Vagina (tissue), 2 donors: ENCODE measurements at regions not wholly inside any gene's neighbourhood (a gene's known extent, or its start where the extent isn't known, plus 50 kb on each side); places are given as distances from the start of the nearest gene placed in this dataset.

ENCODE experiments used
- POLR2A ChIP-seq, 2 donors: fragments of 450-650 bp; IDR thresholded peaks; one replicate each; pipeline ENCODE4 v1.6.1; 2017; ENCODE audit warnings: antibody characterized with exemption in 2 of 2, mild to moderate bottlenecking in 2 of 2, moderate library complexity in 2 of 2
- POLR2AphosphoS5 ChIP-seq, 2 donors: sonication (generic); formaldehyde crosslinking; IDR thresholded peaks; one replicate each; pipeline ENCODE4 v1.9.0; 2017; ENCODE audit warnings: antibody characterized with exemption in 2 of 2, mild to moderate bottlenecking in 2 of 2, low read depth in 1 of 2; ENCODE audit not compliant: insufficient read depth in 1 of 2
- TF ChIP-seq, protein P1 (sequence below), 3 experiments: fragments of 450-650 bp in 2 of 3; fragments of 200-600 bp in 1 of 3; sonication (generic) in 1 of 3; IDR thresholded peaks; one replicate each; pipeline ENCODE4 v1.5.1; 2017 to 2019; ENCODE audit warnings: antibody characterized with exemption in 3 of 3, mild to moderate bottlenecking in 2 of 3, moderate library complexity in 2 of 3

DNA sequence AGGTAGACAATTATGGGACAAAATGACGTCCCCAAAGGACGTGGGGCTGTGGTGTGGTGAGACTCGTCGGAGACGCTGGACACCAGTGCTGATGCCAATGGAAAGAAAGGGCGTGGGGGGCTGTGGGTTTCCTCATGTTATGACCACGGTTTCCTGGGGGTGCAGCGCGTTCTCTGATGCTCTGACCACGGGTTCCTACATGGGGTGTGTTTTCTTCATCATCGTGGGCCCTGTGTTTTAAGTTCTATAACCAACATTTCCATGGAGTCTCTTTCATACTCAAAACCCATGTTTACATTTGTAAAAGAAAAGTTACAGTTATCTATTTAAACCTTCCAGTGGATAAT lies 141.6 kb downstream of the RTP5 start:
- TF ChIP-seq, protein P1, sequence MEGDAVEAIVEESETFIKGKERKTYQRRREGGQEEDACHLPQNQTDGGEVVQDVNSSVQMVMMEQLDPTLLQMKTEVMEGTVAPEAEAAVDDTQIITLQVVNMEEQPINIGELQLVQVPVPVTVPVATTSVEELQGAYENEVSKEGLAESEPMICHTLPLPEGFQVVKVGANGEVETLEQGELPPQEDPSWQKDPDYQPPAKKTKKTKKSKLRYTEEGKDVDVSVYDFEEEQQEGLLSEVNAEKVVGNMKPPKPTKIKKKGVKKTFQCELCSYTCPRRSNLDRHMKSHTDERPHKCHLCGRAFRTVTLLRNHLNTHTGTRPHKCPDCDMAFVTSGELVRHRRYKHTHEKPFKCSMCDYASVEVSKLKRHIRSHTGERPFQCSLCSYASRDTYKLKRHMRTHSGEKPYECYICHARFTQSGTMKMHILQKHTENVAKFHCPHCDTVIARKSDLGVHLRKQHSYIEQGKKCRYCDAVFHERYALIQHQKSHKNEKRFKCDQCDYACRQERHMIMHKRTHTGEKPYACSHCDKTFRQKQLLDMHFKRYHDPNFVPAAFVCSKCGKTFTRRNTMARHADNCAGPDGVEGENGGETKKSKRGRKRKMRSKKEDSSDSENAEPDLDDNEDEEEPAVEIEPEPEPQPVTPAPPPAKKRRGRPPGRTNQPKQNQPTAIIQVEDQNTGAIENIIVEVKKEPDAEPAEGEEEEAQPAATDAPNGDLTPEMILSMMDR (IDR thresholded peaks at IDR 0.05): no peak
- TF ChIP-seq POLR2A (IDR thresholded peaks at IDR 0.05): no peak
- no peak for TF ChIP-seq POLR2AphosphoS5 (IDR thresholded peaks at IDR 0.05; ENCODE audit: insufficient read depth in 1 of 2, low read depth in 1 of 2)
